ENCODE measurements at regions not wholly inside any gene's neighbourhood (a gene's known extent, or its start where the extent isn't known, plus 50 kb on each side); places are given as distances from the start of the nearest gene placed in this dataset.

- TF ChIP-seq CTCF (conservative IDR thresholded peaks at IDR 0.05) (no peak), EZH2 (IDR thresholded peaks at IDR 0.05; ENCODE audit: low read depth) (no peak)
These were observed 112.4 kb upstream of the CXCL13 start for GRCh38 chr4:77493120-77493752.

Measured in PC-9 (cell line).